ENCODE measurements at regions not wholly inside any gene's neighbourhood (a gene's known extent, or its start where the extent isn't known, plus 50 kb on each side); places are given as distances from the start of the nearest gene placed in this dataset.

DNA sequence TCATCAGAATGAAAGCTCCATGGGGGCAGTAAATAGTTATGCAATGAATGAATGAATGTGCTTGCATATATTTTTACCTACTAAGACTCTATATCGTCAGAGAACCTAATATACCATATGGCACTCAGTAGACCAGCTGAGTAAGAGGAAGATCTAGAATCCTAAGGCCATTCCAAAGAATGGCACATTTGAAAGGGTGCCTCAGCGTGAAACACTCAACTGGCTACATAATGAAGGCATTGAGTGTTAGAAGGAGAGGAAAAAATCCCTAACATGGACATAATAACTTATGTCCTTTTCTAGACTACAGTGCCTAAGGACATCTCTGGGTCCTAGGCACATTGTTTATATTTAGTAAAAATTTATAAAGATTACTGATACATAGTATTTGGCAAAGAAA is 61.7 kb upstream of the ARID2 start:
- peaks cover 7% of the 10 kb centered on the region for H3K4me1 ChIP-seq (ENCODE audit: control insufficient read depth, insufficient read depth, low read length)
- H3K4me3 ChIP-seq (ENCODE audit: low read length in 2 of 2), result no peak overlapping the region
- H3K27ac ChIP-seq (ENCODE audit: low read length), result no peak overlapping the region
- H3K27me3 ChIP-seq (ENCODE audit: control insufficient read depth in 1 of 2, insufficient read depth in 2 of 2, low read length in 2 of 2), result no peaks in the 10 kb centered on the region
- H3K9ac ChIP-seq (ENCODE audit: low read length in 2 of 2), result no peak overlapping the region
- no peaks in the 10 kb centered on the region for H3K9me3 ChIP-seq (ENCODE audit: control insufficient read depth in 2 of 2, low read length in 2 of 2)
- H3K36me3 ChIP-seq (ENCODE audit: control insufficient read depth in 2 of 2, insufficient read depth in 2 of 2, low read length in 2 of 2), result no peaks in the 10 kb centered on the region

- H3K27ac ChIP-seq (ENCODE audit: low read length), result no peak overlapping the region
- H3K9me3 ChIP-seq (ENCODE audit: control insufficient read depth in 2 of 2, low read length in 2 of 2), result no peaks in the 10 kb centered on the region
- H3K4me3 ChIP-seq (ENCODE audit: low read length in 2 of 2), result peak overlapping the region; percentile 23 to 29
- no peak overlapping the region for H3K9ac ChIP-seq (ENCODE audit: low read length in 2 of 2)
- no peaks in the 10 kb centered on the region for H3K36me3 ChIP-seq (ENCODE audit: control insufficient read depth in 2 of 2, insufficient read depth in 2 of 2, low read length in 2 of 2)
- H3K27me3 ChIP-seq (ENCODE audit: control insufficient read depth in 1 of 2, insufficient read depth in 2 of 2, low read length in 2 of 2), result no peaks in the 10 kb centered on the region
- H3K4me1 ChIP-seq (ENCODE audit: control insufficient read depth, insufficient read depth, low read length), result peaks cover 7% of the 10 kb centered on the region
Measured at GRCh38 chr12:45668641-45669040, 60.9 kb upstream of the ARID2 start.

DNA sequence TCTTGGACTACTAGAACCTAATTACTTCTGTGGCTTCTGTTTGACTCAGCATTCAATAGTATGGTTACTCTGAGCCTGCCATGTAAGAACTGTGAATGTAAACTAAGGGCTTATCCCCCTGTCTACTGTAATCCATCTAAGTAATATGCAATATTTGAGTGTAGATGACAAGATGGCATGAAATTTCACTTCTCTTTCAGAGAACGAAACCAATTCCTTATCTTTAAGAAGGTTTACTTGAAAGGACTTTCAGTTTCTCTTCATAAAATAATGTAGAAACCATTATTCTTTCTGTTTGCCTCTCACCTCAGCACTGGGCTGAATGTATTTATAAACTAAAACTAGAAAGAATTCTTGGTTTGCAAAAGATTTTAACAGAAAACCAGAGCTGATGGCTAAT is 60.4 kb upstream of the ARID2 start:
- H3K27ac ChIP-seq (ENCODE audit: low read length), result no peak overlapping the region

GRCh38 chr12:45669792-45670191 is 59.7 kb upstream of the ARID2 start:
- Histone ChIP-seq H3K4me3 (ENCODE audit: low read length in 2 of 2) (no peak overlapping the region), H3K27me3 (ENCODE audit: control insufficient read depth in 1 of 2, insufficient read depth in 2 of 2, low read length in 2 of 2) (no peaks in the 10 kb centered on the region), H3K4me1 (ENCODE audit: control insufficient read depth, insufficient read depth, low read length) (peaks cover 10% of the 10 kb centered on the region), H3K36me3 (ENCODE audit: control insufficient read depth in 2 of 2, insufficient read depth in 2 of 2, low read length in 2 of 2) (no peaks in the 10 kb centered on the region), H3K27ac (ENCODE audit: low read length) (no peak overlapping the region), H3K9me3 (ENCODE audit: control insufficient read depth in 2 of 2, low read length in 2 of 2) (no peaks in the 10 kb centered on the region), H3K9ac (ENCODE audit: low read length in 2 of 2) (no peak overlapping the region)

More for the DNA sequence above, 60.4 kb upstream of the ARID2 start:
- Histone ChIP-seq H3K9ac (ENCODE audit: low read length in 2 of 2) (peak overlapping the region in 1 of 2 donors; percentile 4), H3K36me3 (ENCODE audit: control insufficient read depth in 2 of 2, insufficient read depth in 2 of 2, low read length in 2 of 2) (no peaks in the 10 kb centered on the region), H3K27me3 (ENCODE audit: control insufficient read depth in 1 of 2, insufficient read depth in 2 of 2, low read length in 2 of 2) (no peaks in the 10 kb centered on the region), H3K9me3 (ENCODE audit: control insufficient read depth in 2 of 2, low read length in 2 of 2) (no peaks in the 10 kb centered on the region), H3K4me3 (ENCODE audit: low read length in 2 of 2) (peak overlapping the region; percentile 23 to 29), H3K4me1 (ENCODE audit: control insufficient read depth, insufficient read depth, low read length) (peaks cover 7% of the 10 kb centered on the region)

GRCh38 chr12:45670346-45671065 is 59.0 kb upstream of the ARID2 start:
- H3K9ac ChIP-seq (ENCODE audit: low read length in 2 of 2), result no peak overlapping the region
- H3K4me1 ChIP-seq (ENCODE audit: control insufficient read depth, insufficient read depth, low read length), result peaks cover 10% of the 10 kb centered on the region
- H3K36me3 ChIP-seq (ENCODE audit: control insufficient read depth in 2 of 2, insufficient read depth in 2 of 2, low read length in 2 of 2), result no peaks in the 10 kb centered on the region
- H3K4me3 ChIP-seq (ENCODE audit: low read length in 2 of 2), result no peak overlapping the region
- no peaks in the 10 kb centered on the region for H3K27me3 ChIP-seq (ENCODE audit: control insufficient read depth in 1 of 2, insufficient read depth in 2 of 2, low read length in 2 of 2)
- H3K9me3 ChIP-seq (ENCODE audit: control insufficient read depth in 2 of 2, low read length in 2 of 2), result no peaks in the 10 kb centered on the region
- H3K27ac ChIP-seq (ENCODE audit: low read length), result no peak overlapping the region

GRCh38 chr12:45671254-45671653 is 58.3 kb upstream of the ARID2 start:
- H3K27ac ChIP-seq (ENCODE audit: low read length), result no peak overlapping the region
- H3K27me3 ChIP-seq (ENCODE audit: control insufficient read depth in 1 of 2, insufficient read depth in 2 of 2, low read length in 2 of 2), result no peaks in the 10 kb centered on the region
- H3K9ac ChIP-seq (ENCODE audit: low read length in 2 of 2), result no peak overlapping the region
- peaks cover 10% of the 10 kb centered on the region for H3K4me1 ChIP-seq (ENCODE audit: control insufficient read depth, insufficient read depth, low read length)
- no peaks in the 10 kb centered on the region for H3K36me3 ChIP-seq (ENCODE audit: control insufficient read depth in 2 of 2, insufficient read depth in 2 of 2, low read length in 2 of 2)
- no peak overlapping the region for H3K4me3 ChIP-seq (ENCODE audit: low read length in 2 of 2)
- no peaks in the 10 kb centered on the region for H3K9me3 ChIP-seq (ENCODE audit: control insufficient read depth in 2 of 2, low read length in 2 of 2)

- Histone ChIP-seq H3K4me1 (ENCODE audit: control insufficient read depth, insufficient read depth, low read length) (peaks cover 10% of the 10 kb centered on the region), H3K9me3 (ENCODE audit: control insufficient read depth in 2 of 2, low read length in 2 of 2) (no peaks in the 10 kb centered on the region), H3K4me3 (ENCODE audit: low read length in 2 of 2) (peak overlapping the region in 1 of 2 donors; percentile 9), H3K27ac (ENCODE audit: low read length) (no peak overlapping the region), H3K9ac (ENCODE audit: low read length in 2 of 2) (no peak overlapping the region), H3K27me3 (ENCODE audit: control insufficient read depth in 1 of 2, insufficient read depth in 2 of 2, low read length in 2 of 2) (no peaks in the 10 kb centered on the region), H3K36me3 (ENCODE audit: control insufficient read depth in 2 of 2, insufficient read depth in 2 of 2, low read length in 2 of 2) (no peaks in the 10 kb centered on the region)
Measured at GRCh38 chr12:45674181-45674977, 55.1 kb upstream of the ARID2 start.

DNA sequence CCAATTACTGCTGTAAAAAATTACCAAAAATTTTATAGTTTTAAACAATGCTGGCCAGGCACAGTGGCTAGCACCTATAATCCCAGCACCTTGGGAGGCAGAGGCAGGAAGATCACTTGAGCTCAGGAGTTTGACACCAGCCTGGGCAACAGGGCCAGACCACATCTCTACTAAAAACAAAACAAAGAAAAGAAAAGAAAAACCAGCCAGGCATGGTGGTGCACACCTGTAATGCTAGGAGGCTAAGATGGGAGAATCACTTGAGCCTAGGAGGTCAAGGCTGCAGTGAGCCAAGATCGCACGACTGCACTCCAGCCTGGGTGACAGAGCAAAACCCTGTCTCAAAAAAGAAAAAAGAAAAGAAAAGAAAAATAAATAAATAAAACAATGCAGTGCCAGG is 54.0 kb upstream of the ARID2 start:
- Histone ChIP-seq H3K27ac (ENCODE audit: low read length) (no peak overlapping the region), H3K4me1 (ENCODE audit: control insufficient read depth, insufficient read depth, low read length) (peaks cover 10% of the 10 kb centered on the region), H3K27me3 (ENCODE audit: control insufficient read depth in 1 of 2, insufficient read depth in 2 of 2, low read length in 2 of 2) (no peaks in the 10 kb centered on the region), H3K4me3 (ENCODE audit: low read length in 2 of 2) (no peak overlapping the region), H3K36me3 (ENCODE audit: control insufficient read depth in 2 of 2, insufficient read depth in 2 of 2, low read length in 2 of 2) (no peaks in the 10 kb centered on the region), H3K9me3 (ENCODE audit: control insufficient read depth in 2 of 2, low read length in 2 of 2) (no peaks in the 10 kb centered on the region), H3K9ac (ENCODE audit: low read length in 2 of 2) (no peak overlapping the region)

Measured in stomach smooth muscle (tissue), 2 donors.